Neural cell (in vitro differentiated cells): ENCODE measurements at regions not wholly inside any gene's neighbourhood (a gene's known extent, or its start where the extent isn't known, plus 50 kb on each side); places are given as distances from the start of the nearest gene placed in this dataset.

Experiments used
- H2AFZ ChIP-seq: fragments of 200-600, 300-800 bp; sonication (generic), shearing (Covaris generic); 2 replicates; pipeline ENCODE4 v1.6.0; 2014; ENCODE audit warnings: low read depth, mild to moderate bottlenecking, antibody characterized with exemption, low read length, moderate library complexity
- H3F3A ChIP-seq: fragments of 200-600 bp; shearing (Covaris generic); 2 replicates; pipeline ENCODE4 v1.6.1; 2016; ENCODE audit warnings: mild to moderate bottlenecking, moderate library complexity, mixed read lengths, antibody characterized with exemption, low read length; ENCODE audit not compliant: insufficient read depth, poor library complexity, severe bottlenecking
- H3K27ac ChIP-seq: fragments of 200-600, 300-800 bp; sonication (generic), shearing (Covaris generic); 2 replicates; pipeline ENCODE4 v1.5.1; 2014; ENCODE audit warnings: mild to moderate bottlenecking, low read length, moderate library complexity
- H3K27me3 ChIP-seq: fragments of 300-800, 200-600 bp; sonication (generic), shearing (Covaris generic); 2 replicates; pipeline ENCODE4 v1.6.0; 2014; ENCODE audit warnings: mild to moderate bottlenecking, low read depth, low read length, moderate library complexity; ENCODE audit not compliant: insufficient read depth
- H3K36me3 ChIP-seq: fragments of 300-800, 200-600 bp; sonication (generic), shearing (Covaris generic); 2 replicates; pipeline ENCODE4 v1.5.1; 2014; ENCODE audit warnings: mild to moderate bottlenecking, antibody characterized with exemption, low read length, moderate library complexity; ENCODE audit not compliant: insufficient read depth
- H3K4me2 ChIP-seq: fragments of 300-800, 200-600 bp; sonication (generic), shearing (Covaris generic); 2 replicates; pipeline ENCODE4 v1.6.0; 2014; ENCODE audit warnings: mild to moderate bottlenecking, low read length
- H3K4me3 ChIP-seq: fragments of 300-800, 200-600 bp; sonication (generic), shearing (Covaris generic); 2 replicates; pipeline ENCODE4 v1.5.1; 2014; ENCODE audit warnings: mild to moderate bottlenecking, low read length, moderate library complexity
- H3K79me2 ChIP-seq: fragments of 200-600 bp; shearing (Covaris generic); replicated peaks from 2 replicates; pipeline ENCODE4 v1.6.0; 2014; ENCODE audit warnings: mild to moderate bottlenecking, low read length, moderate library complexity; ENCODE audit not compliant: insufficient read depth
- H3K9ac ChIP-seq: fragments of 300-800, 200-600 bp; sonication (generic), shearing (Covaris generic); 2 replicates; pipeline ENCODE4 v1.6.1; 2016; ENCODE audit warnings: mild to moderate bottlenecking, low read length, mixed read lengths
- H3K9me2 ChIP-seq: fragments of 200-600 bp; shearing (Covaris generic); 2 replicates; pipeline ENCODE4 v1.6.1; 2016; ENCODE audit warnings: mild to moderate bottlenecking, low read length, mixed read lengths; ENCODE audit not compliant: insufficient read depth
- H3K9me3 ChIP-seq: fragments of 200-600, 300-800 bp; sonication (generic), shearing (Covaris generic); 2 replicates; pipeline ENCODE4 v1.6.1; 2016; ENCODE audit warnings: mild to moderate bottlenecking, mixed run types, low read length, moderate library complexity, mixed read lengths
- H4K20me1 ChIP-seq: fragments of 200-600 bp; shearing (Covaris generic); 2 replicates; pipeline ENCODE4 v1.6.1; 2016; ENCODE audit warnings: mild to moderate bottlenecking, mixed run types; ENCODE audit not compliant: insufficient read depth
- CTCF ChIP-seq: fragments of 450-650 bp; IDR thresholded peaks from 2 replicates; pipeline ENCODE4 v1.5.1; 2014; ENCODE audit warnings: antibody characterized with exemption, mild to moderate bottlenecking, moderate library complexity; ENCODE audit not compliant: poor library complexity, severe bottlenecking
- EP300 ChIP-seq: fragments of 450-650 bp; conservative IDR thresholded peaks from 2 replicates; pipeline ENCODE4 v1.6.1; 2014; ENCODE audit warnings: antibody characterized with exemption, mild to moderate bottlenecking, moderate library complexity; ENCODE audit not compliant: poor library complexity, severe bottlenecking
- EZH2 ChIP-seq: fragments of 200-600, 300-800 bp; shearing (Covaris generic), sonication (generic); IDR thresholded peaks from 2 replicates; pipeline ENCODE4 v1.6.1; 2014; ENCODE audit warnings: antibody characterized with exemption, low read length, borderline replicate concordance, mild to moderate bottlenecking; ENCODE audit not compliant: insufficient read depth, poor library complexity, severe bottlenecking
- MXI1 ChIP-seq: fragments of 450-650 bp; conservative IDR thresholded peaks from 2 replicates; pipeline ENCODE4 v1.6.1; 2014; ENCODE audit warnings: antibody characterized with exemption, mild to moderate bottlenecking; ENCODE audit not compliant: poor library complexity, severe bottlenecking
- POLR2AphosphoS5 ChIP-seq: IDR thresholded peaks from 2 replicates; pipeline ENCODE4 v1.6.1; 2012
- RAD21 ChIP-seq: fragments of 450-650 bp; conservative IDR thresholded peaks from 2 replicates; pipeline ENCODE4 v1.6.1; 2014; ENCODE audit warnings: antibody characterized with exemption, mild to moderate bottlenecking, moderate library complexity
- REST ChIP-seq: IDR thresholded peaks from 2 replicates; pipeline ENCODE4 v1.6.1; 2012; ENCODE audit warnings: borderline replicate concordance
- SMC3 ChIP-seq: fragments of 450-650 bp; conservative IDR thresholded peaks from 2 replicates; pipeline ENCODE4 v1.6.1; 2014; ENCODE audit warnings: antibody characterized with exemption, mild to moderate bottlenecking, moderate library complexity; ENCODE audit not compliant: poor library complexity
- TAF1 ChIP-seq: IDR thresholded peaks from 2 replicates; pipeline ENCODE4 v1.6.1; 2012; ENCODE audit warnings: low read depth

- no peak overlapping the region for H3K4me2 ChIP-seq
- no peaks in the 10 kb centered on the region for H3K27me3 ChIP-seq
- no peaks in the 10 kb centered on the region for H3K79me2 ChIP-seq
- no peaks in the 10 kb centered on the region for H4K20me1 ChIP-seq
- H3K9me3 ChIP-seq: no peaks in the 10 kb centered on the region
- TF ChIP-seq EZH2 (no peak), POLR2AphosphoS5 (no peak), MXI1 (no peak), TAF1 (no peak), CTCF (no peak), REST (no peak), SMC3 (no peak), EP300 (no peak), RAD21 (no peak)
- no peaks in the 10 kb centered on the region for H3K36me3 ChIP-seq
- H2AFZ ChIP-seq: no peak overlapping the region
- H3K9ac ChIP-seq: no peak overlapping the region
- H3K4me3 ChIP-seq: no peak overlapping the region
- H3K9me2 ChIP-seq: no peaks in the 10 kb centered on the region
- no peak overlapping the region for H3K27ac ChIP-seq
- H3F3A ChIP-seq: no peaks in the 10 kb centered on the region
Measured at GRCh38 chr4:141580523-141580922, 55.9 kb upstream of the IL15 start.
